ENCODE measurements at regions not wholly inside any gene's neighbourhood (a gene's known extent, or its start where the extent isn't known, plus 50 kb on each side); places are given as distances from the start of the nearest gene placed in this dataset.

DNA sequence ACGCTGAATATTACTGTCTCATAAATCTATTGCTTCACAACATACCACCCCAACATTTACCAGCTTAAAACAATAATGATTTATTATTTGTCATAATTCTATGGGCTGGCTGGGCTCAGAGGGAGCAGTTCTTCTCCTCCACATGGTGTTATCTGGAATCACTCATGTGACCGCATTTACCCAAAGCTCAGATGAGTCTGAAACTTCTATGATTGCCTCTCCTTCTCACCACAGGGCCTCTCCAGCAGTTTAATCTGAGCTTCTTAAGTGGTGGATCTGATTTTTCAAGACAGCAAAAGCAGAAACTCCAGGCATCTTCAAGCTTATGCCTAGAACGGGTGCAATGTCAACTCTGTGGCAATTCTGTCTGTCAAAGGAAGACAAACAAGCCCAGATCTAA, 210.3 kb upstream of the ADRA1B start:
- Histone ChIP-seq H3K27me3 (ENCODE audit: insufficient read depth, low read depth) (no peaks in the 10 kb centered on the region), H3K27ac (no peak overlapping the region), H3K4me2 (no peak overlapping the region), H3K9ac (no peak overlapping the region), H3K36me3 (ENCODE audit: insufficient read depth) (no peaks in the 10 kb centered on the region), H3K4me3 (IDR thresholded peaks at IDR 0.05; ENCODE audit: insufficient read depth, low read depth, low read length) (no peak overlapping the region), H2AFZ (ENCODE audit: low read depth) (no peak overlapping the region), H3K79me2 (ENCODE audit: insufficient read depth, low read depth) (no peaks in the 10 kb centered on the region), H3K4me1 (ENCODE audit: low read depth, poor library complexity, severe bottlenecking) (no peaks in the 10 kb centered on the region), H4K20me1 (ENCODE audit: insufficient read depth) (no peaks in the 10 kb centered on the region)
- TF ChIP-seq, protein P1, sequence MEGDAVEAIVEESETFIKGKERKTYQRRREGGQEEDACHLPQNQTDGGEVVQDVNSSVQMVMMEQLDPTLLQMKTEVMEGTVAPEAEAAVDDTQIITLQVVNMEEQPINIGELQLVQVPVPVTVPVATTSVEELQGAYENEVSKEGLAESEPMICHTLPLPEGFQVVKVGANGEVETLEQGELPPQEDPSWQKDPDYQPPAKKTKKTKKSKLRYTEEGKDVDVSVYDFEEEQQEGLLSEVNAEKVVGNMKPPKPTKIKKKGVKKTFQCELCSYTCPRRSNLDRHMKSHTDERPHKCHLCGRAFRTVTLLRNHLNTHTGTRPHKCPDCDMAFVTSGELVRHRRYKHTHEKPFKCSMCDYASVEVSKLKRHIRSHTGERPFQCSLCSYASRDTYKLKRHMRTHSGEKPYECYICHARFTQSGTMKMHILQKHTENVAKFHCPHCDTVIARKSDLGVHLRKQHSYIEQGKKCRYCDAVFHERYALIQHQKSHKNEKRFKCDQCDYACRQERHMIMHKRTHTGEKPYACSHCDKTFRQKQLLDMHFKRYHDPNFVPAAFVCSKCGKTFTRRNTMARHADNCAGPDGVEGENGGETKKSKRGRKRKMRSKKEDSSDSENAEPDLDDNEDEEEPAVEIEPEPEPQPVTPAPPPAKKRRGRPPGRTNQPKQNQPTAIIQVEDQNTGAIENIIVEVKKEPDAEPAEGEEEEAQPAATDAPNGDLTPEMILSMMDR (conservative IDR thresholded peaks at IDR 0.05; ENCODE audit: low read depth, low read length), result no peak

DNA sequence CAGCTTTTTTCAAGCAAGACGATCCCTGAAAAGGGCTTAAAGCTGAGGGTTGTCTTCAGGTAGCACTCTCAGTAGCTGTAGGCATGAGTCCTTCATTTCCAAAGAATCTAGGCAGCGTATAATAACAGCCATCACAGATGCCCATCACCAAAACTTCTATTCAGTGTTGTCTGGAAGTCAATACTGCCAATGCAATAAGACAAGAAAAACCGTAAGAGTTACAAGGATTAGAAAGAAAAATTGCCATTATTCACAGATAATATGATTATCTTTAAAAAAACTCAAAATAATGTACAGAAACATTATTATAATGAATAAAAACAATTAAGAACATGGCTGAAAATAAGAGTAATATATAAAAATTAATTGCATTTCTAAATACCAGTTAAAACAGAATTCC, 208.2 kb upstream of the ADRA1B start:
- Histone ChIP-seq H4K20me1 (ENCODE audit: insufficient read depth) (no peaks in the 10 kb centered on the region), H3K27ac (no peak overlapping the region), H3K4me1 (ENCODE audit: low read depth, poor library complexity, severe bottlenecking) (no peaks in the 10 kb centered on the region), H3K79me2 (ENCODE audit: insufficient read depth, low read depth) (no peaks in the 10 kb centered on the region), H3K27me3 (ENCODE audit: insufficient read depth, low read depth) (no peaks in the 10 kb centered on the region), H3K9ac (no peak overlapping the region), H2AFZ (ENCODE audit: low read depth) (no peak overlapping the region), H3K4me3 (IDR thresholded peaks at IDR 0.05; ENCODE audit: insufficient read depth, low read depth, low read length) (no peak overlapping the region), H3K4me2 (no peak overlapping the region), H3K36me3 (ENCODE audit: insufficient read depth) (no peaks in the 10 kb centered on the region)
- TF ChIP-seq, protein P1 (conservative IDR thresholded peaks at IDR 0.05; ENCODE audit: low read depth, low read length), result no peak

DNA sequence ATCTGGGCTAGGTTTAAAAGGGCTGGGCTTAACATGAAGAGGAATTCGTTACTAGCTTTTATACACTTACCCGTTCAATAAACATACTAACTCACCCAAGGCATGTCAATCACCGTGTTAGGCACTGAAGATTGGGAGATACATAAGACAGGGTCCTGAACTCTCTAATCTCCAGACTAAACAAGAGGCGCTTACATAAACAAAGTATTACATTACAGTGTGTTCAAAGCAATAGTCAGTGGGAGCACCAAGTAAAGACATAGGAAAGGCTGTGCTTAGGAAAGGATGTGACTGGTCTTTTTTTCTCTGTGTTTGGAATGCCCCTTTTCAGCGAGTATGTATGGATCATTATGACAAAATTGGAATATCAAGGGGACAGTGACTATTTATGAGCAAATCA, 203.6 kb upstream of the ADRA1B start:
- no peak overlapping the region for H3K4me3 ChIP-seq (IDR thresholded peaks at IDR 0.05; ENCODE audit: insufficient read depth, low read depth, low read length)
- H3K27ac ChIP-seq, result no peak overlapping the region
- H2AFZ ChIP-seq (ENCODE audit: low read depth), result no peak overlapping the region
- H3K27me3 ChIP-seq (ENCODE audit: insufficient read depth, low read depth), result no peaks in the 10 kb centered on the region
- no peak overlapping the region for H3K9ac ChIP-seq
- no peaks in the 10 kb centered on the region for H3K36me3 ChIP-seq (ENCODE audit: insufficient read depth)
- no peaks in the 10 kb centered on the region for H4K20me1 ChIP-seq (ENCODE audit: insufficient read depth)
- H3K79me2 ChIP-seq (ENCODE audit: insufficient read depth, low read depth), result no peaks in the 10 kb centered on the region
- H3K4me2 ChIP-seq, result no peak overlapping the region
- TF ChIP-seq, protein P1 (conservative IDR thresholded peaks at IDR 0.05; ENCODE audit: low read depth, low read length), result no peak
- H3K4me1 ChIP-seq (ENCODE audit: low read depth, poor library complexity, severe bottlenecking), result no peaks in the 10 kb centered on the region

DNA sequence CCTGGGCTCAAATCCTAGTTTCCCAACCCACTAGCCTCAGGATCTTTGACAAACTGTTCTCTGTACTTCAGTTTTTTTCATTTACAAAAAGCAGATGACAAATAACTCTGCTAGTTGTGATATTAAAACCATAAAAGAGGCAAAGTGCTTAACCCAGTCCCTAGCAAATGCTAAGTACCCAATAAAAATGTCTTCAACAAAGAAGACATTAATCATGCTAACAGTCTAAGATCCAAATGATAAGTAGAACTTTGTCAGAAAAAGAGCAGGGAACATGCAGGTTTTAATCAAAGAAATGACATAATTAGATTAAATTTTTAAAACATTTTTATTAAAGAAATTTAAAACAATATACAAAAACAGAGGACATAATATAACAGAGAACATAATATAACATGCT, 203.0 kb upstream of the ADRA1B start:
- H3K27me3 ChIP-seq (ENCODE audit: insufficient read depth, low read depth), result no peaks in the 10 kb centered on the region
- H4K20me1 ChIP-seq (ENCODE audit: insufficient read depth), result no peaks in the 10 kb centered on the region
- no peak overlapping the region for H3K27ac ChIP-seq
- H2AFZ ChIP-seq (ENCODE audit: low read depth), result no peak overlapping the region
- no peak overlapping the region for H3K9ac ChIP-seq
- H3K36me3 ChIP-seq (ENCODE audit: insufficient read depth), result no peaks in the 10 kb centered on the region
- no peaks in the 10 kb centered on the region for H3K4me1 ChIP-seq (ENCODE audit: low read depth, poor library complexity, severe bottlenecking)
- H3K4me2 ChIP-seq, result no peak overlapping the region
- TF ChIP-seq, protein P1 (conservative IDR thresholded peaks at IDR 0.05; ENCODE audit: low read depth, low read length), result no peak
- no peak overlapping the region for H3K4me3 ChIP-seq (IDR thresholded peaks at IDR 0.05; ENCODE audit: insufficient read depth, low read depth, low read length)
- no peaks in the 10 kb centered on the region for H3K79me2 ChIP-seq (ENCODE audit: insufficient read depth, low read depth)

DNA sequence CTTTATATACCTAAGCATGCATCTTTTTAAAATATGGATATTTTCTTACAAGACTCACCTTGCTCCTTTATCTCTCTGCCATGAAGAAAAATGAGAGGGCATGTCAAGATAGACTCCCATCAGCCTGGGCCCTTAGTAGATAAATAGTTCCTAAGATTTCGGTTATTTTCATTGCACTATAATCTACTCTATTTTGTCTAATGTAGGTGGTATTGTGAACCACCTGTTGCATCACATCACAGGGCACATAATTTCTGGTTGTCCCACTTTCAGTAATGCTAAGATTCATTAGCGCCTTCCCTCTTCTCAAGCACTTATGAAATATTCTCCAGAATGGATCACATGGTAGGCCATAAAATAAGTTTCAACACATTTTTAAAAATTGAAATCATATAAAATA, 202.5 kb upstream of the ADRA1B start:
- TF ChIP-seq, protein P1 (conservative IDR thresholded peaks at IDR 0.05; ENCODE audit: low read depth, low read length), result no peak
- Histone ChIP-seq H3K9ac (no peak overlapping the region), H2AFZ (ENCODE audit: low read depth) (no peak overlapping the region), H3K27me3 (ENCODE audit: insufficient read depth, low read depth) (no peaks in the 10 kb centered on the region), H3K36me3 (ENCODE audit: insufficient read depth) (no peaks in the 10 kb centered on the region), H4K20me1 (ENCODE audit: insufficient read depth) (no peaks in the 10 kb centered on the region), H3K79me2 (ENCODE audit: insufficient read depth, low read depth) (no peaks in the 10 kb centered on the region), H3K4me2 (no peak overlapping the region), H3K4me3 (IDR thresholded peaks at IDR 0.05; ENCODE audit: insufficient read depth, low read depth, low read length) (no peak overlapping the region), H3K27ac (no peak overlapping the region), H3K4me1 (ENCODE audit: low read depth, poor library complexity, severe bottlenecking) (no peaks in the 10 kb centered on the region)

All from KMS-11 (cell line).